HG03103 (cell line): ENCODE measurements at regions not wholly inside any gene's neighbourhood (a gene's known extent, or its start where the extent isn't known, plus 50 kb on each side); places are given as distances from the start of the nearest gene placed in this dataset.

ENCODE experiments used
- ATAC-seq: cut with Tn5 transposase; IDR thresholded peaks from one replicate; pipeline ENCODE4 v1.9.1; 2021; ENCODE audit warnings: low read depth; ENCODE audit not compliant: unreplicated experiment

GRCh38 chr4:147398556-147398955 is 82.3 kb upstream of the EDNRA start:
- ATAC-seq, result no peak

- no peak for ATAC-seq
Observed at GRCh38 chr4:147400721-147401120, 80.2 kb upstream of the EDNRA start.

- no peak for ATAC-seq
Observed at GRCh38 chr4:147401221-147401620, 79.7 kb upstream of the EDNRA start.

DNA sequence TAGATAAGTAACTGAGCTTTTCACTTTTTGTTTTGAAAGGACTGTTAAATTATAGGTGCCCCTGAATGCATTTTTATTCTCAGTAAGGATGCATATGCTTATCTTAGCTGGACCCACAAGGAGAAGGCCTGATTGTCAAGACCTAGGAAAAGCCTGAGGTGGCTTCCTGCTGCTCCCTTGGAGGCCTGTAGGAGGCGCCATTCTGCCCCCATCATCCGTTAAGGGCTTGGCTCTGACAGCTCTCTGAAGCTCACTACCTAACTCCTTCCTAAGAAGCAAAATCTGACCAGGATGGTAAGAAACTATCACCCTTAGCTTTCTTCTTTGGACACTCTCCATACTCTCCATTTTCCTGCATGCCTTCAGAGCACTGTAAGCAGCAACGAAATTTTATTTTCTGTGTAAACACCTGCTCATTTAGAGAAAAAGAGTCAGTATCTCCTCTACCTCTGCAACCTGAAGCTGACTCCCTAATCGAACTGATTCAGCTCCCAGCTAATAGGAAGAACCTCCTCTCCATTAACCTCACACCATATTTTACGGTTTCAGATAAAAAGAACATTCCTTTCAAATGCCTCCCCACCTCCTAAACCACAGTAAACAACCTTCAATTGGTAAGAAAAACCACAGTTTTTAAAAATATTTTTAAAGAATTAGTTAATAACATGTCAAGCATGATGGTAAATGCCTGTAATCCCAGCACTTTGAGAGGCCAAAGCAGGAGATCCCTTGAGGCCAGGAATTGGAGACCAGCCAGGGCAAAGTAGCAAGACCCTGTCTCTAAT is 73.4 kb upstream of the EDNRA start:
- no peak for ATAC-seq

DNA sequence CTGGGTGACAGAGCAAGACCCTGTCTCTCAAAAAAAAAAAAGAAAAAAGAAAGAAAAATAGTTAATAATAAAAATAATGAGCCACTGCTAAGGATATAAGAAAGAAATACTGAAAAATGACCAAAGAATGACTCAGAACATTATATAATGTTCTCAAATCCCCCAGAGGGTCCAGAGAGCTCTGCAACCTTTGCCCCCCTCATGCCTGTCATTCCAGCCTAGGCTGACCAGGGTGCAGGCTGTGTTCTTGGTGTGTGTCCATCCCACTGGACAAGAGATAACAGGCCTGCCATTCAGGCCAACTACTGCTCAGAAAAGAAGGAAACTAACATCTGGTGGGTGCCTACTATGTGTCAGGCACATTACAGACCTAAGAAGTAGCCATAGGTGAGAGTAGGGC is 72.7 kb upstream of the EDNRA start:
- no peak for ATAC-seq

DNA sequence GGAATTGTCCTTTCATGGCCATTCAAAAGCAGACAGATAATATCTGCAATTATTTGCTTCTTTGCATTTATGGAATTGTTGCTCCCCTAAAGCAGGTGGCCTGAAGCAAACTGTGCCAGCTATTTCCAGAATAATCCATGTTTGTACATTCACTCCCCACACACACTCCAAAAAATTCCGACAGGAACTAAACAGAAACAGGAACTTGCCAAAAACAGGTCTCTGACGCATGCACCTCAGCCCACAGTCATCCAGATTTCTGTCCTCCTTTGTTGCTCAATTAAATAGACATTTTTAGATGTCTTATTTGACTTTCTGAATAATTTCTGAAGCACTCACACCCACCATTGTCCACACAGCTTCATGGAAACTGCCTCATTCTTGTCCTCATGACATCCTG is 71.5 kb upstream of the EDNRA start:
- ATAC-seq, result no peak

GRCh38 chr4:147418226-147418625 is 62.7 kb upstream of the EDNRA start:
- ATAC-seq, result no peak

GRCh38 chr4:147421456-147421855 is 59.4 kb upstream of the EDNRA start:
- no peak for ATAC-seq

DNA sequence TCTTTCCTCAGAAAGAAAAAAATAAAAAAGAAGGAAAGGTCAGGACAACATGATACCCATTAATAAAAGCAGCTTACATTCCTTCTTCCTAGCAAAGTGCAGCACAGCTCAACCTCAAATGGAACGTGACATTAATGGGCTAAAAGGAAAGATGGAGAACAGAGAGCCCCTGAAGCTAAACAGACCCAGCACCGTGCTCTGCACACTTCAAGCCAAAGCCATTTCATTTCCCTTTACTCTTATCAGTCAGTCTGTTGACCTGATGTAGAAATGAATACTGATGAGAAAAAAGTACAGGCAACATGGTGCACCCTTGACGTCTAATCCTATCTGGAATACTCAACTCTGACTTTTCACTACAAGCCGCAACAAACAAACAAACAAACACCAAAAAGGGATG is 57.7 kb upstream of the EDNRA start:
- ATAC-seq, result no peak

- ATAC-seq, result no peak
Observed at GRCh38 chr4:147425019-147425418, 55.9 kb upstream of the EDNRA start.

DNA sequence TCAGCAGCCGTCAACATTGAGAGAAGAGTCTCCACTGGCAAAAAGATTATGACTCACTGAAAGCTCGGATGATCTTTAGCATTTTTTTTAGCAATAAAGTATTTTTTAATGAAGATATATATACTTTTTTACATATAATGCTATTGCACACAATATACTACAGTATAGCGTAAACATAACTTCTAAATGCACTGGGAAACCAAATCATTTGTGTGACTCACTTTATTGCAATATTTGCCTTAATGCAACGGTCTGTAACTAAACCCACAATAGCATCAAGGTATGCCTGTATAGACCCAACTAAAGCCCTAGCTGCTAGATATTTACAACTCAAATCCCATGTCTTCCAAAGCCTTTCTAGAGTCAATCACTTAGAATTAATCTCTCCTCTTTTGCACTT is 52.3 kb upstream of the EDNRA start:
- no peak for ATAC-seq

DNA sequence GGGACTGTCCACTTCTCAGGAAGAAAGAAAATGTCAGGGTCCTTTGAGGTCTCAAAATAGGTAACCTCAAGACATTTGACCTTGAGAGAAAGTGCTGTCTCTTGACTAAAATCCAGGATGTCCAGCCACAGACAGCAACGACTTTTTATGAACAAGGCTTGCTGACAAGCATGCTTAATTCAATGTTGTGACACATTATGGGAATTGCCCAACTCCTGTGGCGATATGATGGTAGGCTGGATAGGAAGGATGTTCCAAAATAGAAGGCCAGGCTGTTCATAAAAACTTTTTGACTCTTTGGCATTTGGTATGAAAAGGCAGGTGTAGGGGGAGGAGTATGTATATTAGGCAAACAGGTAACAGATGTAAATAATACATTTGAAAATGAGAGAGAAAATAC is 50.8 kb upstream of the EDNRA start:
- ATAC-seq, result no peak
